ENCODE measurements at regions not wholly inside any gene's neighbourhood (a gene's known extent, or its start where the extent isn't known, plus 50 kb on each side); places are given as distances from the start of the nearest gene placed in this dataset.

DNA sequence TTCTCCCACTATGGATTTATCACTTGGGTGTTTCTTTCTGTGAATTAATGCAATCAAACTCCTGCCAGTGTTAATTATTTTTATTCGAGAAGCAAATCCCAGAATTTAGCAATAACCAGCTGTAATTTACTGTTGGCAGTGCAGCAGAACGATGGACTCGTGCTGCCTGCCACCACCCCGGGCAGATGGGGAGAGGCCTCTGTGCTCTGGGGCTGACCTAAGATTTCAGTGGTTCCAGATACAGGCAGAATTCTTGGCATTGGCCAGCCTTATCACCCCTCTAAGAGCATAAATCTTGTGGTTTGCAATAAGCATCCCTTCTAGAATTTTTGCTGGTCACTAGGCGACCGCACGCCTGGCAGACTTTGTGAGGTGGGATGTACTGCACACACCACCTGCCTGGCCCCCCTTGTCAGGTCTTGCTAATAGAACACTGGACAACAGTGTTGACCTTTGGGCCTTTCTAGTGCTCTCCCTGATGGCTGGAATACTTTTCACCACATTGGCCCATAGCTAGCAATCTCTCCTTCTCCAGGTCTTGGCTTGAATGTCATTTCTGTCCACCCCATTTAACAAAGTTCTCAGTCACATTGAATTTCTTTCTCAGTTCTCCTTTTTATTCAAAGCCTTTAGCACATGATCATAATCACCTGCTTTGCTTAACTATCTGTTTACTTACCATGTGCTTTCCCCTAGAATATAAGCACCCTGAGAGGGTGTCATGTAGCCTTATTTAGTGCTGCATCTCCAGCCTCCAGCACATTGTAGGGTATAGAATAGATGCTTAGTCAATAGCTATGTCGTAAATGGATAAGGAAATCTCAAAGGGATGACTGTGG is 122.1 kb upstream of the DYNLRB2 start:
- DNase-seq (ENCODE audit: low spot score): no peak

- no peak for DNase-seq (ENCODE audit: low spot score)
These were observed 123.0 kb upstream of the DYNLRB2 start for GRCh38 chr16:80417706-80418271.

GRCh38 chr16:80408014-80408413 is 132.8 kb upstream of the DYNLRB2 start:
- DNase-seq (ENCODE audit: low spot score): no peak

DNA sequence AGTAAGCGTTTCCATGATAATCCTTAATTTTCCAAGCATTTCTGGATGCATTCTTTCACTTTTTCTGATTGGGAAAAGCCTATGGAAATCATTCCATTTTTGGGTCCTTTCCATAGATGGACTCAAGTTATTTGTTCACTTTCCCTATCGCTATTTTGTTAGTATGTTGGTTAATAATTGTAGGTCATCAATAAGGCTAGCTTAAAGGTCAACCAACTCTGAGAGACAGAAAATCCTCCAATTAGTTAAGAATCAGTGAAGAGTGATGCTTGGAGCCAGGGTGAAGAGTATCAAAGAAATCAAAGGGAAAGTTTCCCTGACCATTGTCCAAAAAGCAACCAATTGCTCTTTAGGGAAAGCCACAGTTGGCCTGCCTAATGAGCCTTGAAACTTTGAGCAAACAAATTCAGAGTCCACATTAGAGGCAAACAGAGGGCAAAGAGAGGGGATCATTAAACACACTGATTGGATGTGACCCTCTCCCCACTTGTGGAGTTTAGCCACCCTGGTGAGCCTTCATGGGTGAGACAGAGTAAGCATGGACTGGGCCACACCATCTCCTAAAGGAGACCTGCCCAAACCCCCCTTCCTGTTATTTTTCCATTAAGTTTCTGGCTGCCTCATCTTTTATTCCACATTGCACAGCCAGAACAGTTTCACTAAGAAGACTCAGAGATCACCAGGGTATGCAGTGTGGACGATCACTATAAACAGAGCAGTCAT is 133.4 kb upstream of the DYNLRB2 start:
- DNase-seq (ENCODE audit: low spot score): no peak

- no peak for DNase-seq (ENCODE audit: low spot score)
These were observed 135.9 kb upstream of the DYNLRB2 start for GRCh38 chr16:80404847-80405246.

DNA sequence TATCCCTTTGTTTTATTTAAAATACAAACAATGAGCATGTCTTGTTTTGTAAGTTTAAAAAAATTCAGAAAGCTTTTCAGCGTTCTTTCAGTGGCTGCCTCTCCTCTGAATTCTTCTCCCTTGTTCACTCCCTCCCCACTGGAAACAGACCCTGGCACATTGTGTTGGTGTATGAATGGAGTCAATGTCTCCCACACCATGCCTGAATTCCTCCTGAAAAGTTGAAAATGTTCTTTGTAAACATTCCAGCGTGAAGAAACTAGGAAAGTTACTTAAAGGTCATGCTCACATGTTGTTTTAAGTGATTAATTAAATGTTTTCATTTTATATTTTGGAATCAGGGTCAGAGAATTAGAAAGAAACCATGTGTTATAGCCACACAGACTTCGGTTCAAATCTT is 136.9 kb upstream of the DYNLRB2 start:
- no peak for DNase-seq (ENCODE audit: low spot score)

GRCh38 chr16:80390871-80391489 is 149.8 kb upstream of the DYNLRB2 start:
- DNase-seq (ENCODE audit: low spot score): no peak

GRCh38 chr16:80390046-80390445 is 150.7 kb upstream of the DYNLRB2 start:
- no peak for DNase-seq (ENCODE audit: low spot score)

DNA sequence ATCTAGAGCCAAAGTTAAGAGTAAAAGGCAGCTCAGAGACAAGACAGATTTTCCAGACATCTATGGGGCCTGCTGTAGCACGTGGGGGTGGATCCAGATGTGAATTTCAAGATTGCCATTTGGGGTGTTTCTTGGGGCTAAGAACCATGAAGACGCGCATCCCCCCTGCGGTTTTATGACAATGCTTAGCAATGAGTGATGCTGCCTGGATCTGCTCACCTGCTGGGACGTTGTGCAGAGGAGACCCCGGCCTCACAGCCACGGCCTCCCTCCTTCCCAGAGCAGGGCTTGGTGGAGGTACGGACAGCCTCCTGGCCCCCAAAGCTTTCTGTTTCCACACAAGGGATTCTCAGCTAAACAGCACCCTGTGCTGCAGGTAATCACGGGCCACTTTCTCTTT is 151.5 kb upstream of the DYNLRB2 start:
- DNase-seq (ENCODE audit: low spot score): no peak

GRCh38 chr16:80387318-80387921 is 153.4 kb upstream of the DYNLRB2 start:
- DNase-seq (ENCODE audit: low spot score): no peak

DNA sequence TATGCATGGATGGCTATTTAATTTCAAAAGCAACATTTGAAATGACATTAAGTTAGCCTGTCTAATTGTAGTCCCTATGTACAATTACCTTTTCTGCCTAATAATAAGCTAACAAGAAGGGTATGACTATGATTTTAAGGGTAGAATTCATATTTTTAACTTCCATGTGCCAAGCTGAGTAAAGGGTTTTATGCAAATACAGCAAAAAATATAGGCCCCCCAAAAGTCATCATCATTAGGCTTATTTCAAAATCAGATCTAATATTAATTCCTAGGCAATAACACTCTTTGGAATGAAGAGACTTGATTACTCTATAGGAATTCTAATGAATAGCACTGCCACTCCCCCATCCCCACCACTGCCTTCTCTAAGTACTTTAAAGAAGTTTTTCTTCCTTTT is 155.9 kb upstream of the DYNLRB2 start:
- DNase-seq (ENCODE audit: low spot score): no peak

DNA sequence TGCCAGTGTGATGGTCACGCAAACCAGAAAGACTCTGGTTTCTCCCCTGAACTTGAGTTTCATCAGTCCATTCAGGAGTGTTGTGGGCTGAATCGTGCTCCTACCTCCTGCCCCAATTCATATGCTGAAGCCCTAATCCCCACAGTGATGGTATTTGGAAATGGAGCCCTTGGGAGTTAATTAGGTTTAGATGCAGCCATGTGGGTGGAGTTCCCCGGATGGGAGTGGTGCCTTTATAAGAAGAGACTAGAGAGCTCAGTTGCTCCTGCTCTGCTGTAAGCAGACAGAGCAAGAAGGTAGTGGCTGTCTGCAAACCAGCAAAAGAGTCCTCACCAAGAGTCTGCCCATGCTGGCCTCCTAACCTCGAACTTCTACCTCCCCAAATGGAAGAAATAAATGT is 160.3 kb upstream of the DYNLRB2 start:
- no peak for DNase-seq (ENCODE audit: low spot score)

- DNase-seq (ENCODE audit: low spot score): no peak
These were observed 163.5 kb upstream of the DYNLRB2 start for GRCh38 chr16:80377096-80377956.

DNA sequence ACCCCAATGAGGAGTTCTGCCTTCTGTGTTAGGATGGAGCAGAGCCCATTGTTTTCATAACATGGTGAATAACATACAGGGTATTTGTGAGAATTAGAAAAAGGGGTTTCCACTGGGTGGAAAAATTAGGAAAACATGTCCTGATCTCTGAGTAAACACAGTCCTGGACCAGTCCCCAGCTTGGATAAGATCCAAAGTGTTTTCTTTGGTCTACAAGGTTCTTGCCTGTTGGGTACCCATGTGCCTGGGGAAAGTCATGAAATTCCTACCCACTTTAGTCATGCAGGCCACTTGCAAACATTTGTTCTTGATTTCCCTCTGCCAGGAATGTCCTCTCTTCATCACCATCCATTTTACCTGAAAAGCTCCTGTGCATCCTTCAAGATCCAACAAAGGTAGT is 164.8 kb upstream of the DYNLRB2 start:
- DNase-seq (ENCODE audit: low spot score): no peak

GRCh38 chr16:80375513-80375912 is 165.3 kb upstream of the DYNLRB2 start:
- no peak for DNase-seq (ENCODE audit: low spot score)

DNA sequence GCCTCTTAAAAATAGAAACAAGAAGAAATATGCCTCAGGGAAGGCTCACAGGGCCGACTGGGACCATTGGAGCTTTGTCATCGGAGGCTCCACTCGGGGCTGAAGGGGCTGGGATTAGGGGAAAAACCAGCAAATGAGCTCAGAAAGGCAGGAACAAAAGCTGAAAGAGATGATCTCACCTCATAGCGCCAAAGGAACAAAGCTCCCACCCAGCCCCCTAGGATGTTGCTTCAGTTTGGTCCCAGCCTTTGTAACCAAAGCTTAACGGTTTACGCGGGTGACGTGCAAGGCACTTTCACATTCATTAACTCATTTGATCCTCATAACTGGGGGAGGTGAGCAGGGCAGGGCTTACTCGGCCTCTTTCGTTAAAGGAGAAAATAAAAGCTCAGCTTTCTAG is 168.5 kb upstream of the DYNLRB2 start:
- no peak for DNase-seq (ENCODE audit: low spot score)

DNA sequence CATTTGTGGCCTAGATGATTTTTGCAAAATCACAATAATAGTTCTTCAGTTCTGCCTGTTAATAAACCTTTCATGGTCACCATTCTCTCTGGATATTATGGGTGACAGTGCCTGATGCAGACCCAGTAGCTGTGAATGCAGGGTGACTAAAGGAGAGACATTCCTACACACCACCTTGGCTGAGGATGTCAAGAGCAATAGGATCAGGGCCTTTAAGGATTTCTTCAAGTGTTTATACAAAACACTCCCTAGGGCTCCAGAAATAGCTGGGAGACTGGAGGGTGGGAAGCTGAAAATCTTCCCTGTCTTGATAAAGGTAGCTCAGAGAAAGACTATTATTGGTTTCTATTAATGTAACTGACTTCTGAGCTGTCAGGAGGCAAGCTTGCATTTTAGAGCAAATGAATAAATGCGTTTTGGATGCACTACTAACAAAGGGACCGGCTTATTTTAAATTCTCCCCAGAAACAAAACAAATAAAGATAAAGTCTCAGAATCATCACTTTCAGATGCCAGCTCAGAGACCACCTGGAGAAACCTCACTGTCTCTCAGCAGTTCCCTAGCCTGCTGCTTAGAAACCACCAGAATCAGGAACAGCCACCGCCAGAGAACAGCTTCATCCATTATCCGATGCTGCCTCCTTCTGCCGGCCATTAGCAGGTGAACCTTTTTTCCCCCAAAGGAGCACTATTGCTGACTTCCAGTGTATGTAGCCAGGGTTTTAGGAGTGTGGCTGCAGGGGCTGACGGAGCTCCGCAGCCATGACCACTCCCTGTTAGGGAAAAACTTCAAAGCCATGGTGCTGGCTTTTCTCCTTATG is 171.4 kb upstream of the DYNLRB2 start:
- DNase-seq (ENCODE audit: low spot score): no peak

DNA sequence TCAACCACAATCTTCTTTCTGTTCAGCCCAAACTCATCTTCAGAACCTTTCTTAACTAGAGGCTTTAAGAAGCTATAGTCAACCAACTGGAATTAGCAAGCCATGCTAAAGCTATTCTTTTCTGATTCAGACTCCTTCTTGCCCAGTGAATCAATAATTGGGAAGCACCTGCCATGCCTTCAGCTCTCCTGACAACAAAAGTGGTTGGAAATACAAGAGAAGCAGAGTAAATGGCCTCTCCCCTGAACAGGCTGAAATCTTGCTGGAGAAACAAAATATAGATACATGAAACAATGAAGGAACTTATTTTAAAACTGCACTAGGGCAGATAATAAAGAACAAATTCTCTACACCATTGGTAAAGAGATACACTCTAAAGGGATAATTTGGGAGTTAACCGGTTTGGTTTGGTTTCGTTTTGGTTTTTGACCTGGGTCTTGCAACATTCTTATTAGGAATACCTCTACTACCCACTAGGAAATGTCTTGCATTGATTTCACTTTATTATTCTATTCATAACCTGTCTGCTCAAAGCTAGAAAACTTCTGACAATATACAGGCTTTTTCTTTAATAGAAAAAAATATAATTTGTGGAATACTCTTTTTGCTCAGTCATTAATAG is 173.6 kb upstream of the DYNLRB2 start:
- no peak for DNase-seq (ENCODE audit: low spot score)

- DNase-seq (ENCODE audit: low spot score): no peak
These were observed 174.8 kb upstream of the DYNLRB2 start for GRCh38 chr16:80366023-80366422.

DNA sequence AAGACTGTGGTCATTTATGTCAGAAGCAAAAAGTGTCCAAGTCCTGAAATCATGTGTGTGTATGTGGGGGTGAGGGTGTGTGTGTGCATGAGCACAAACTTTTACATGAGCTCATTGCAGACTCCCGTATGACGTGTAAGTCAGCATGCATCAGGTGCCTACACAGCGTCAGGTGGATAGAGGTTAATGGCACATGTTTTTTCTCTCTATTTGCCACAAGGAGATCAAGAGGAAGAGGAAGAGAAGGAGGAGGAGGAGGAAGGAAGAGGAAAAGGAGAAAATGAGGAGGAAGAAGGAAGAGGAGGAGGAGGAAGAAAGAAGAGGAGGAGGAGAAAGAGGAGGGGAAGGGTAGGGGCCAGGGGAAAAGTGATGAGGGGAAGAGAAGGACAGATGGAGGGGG is 178.0 kb upstream of the DYNLRB2 start:
- DNase-seq (ENCODE audit: low spot score): no peak

Data from NAMALWA (cell line).